Adipocyte (in vitro differentiated cells): ENCODE measurements at regions not wholly inside any gene's neighbourhood (a gene's known extent, or its start where the extent isn't known, plus 50 kb on each side); places are given as distances from the start of the nearest gene placed in this dataset.

Source experiments
- DNase-seq: peaks from one replicate; pipeline ENCODE4 v3.0.0-alpha.2; 2015; ENCODE audit warnings: low read depth
- H3K27me3 ChIP-seq: replicated peaks from 2 replicates; pipeline ENCODE4 v1.7.0; 2013; ENCODE audit warnings: mild to moderate bottlenecking, low read length, moderate library complexity; ENCODE audit not compliant: control insufficient read depth, insufficient read depth
- H3K36me3 ChIP-seq: 2 replicates; pipeline ENCODE4 v1.7.0; 2013; ENCODE audit warnings: low read length, mild to moderate bottlenecking, moderate library complexity; ENCODE audit not compliant: control insufficient read depth, insufficient read depth, severe bottlenecking
- H3K4me1 ChIP-seq: 2 replicates; pipeline ENCODE4 v1.7.0; 2013; ENCODE audit warnings: mild to moderate bottlenecking, low read length, moderate library complexity; ENCODE audit not compliant: control insufficient read depth, insufficient read depth
- H3K4me3 ChIP-seq: 2 replicates; pipeline ENCODE4 v1.7.0; 2013; ENCODE audit warnings: mild to moderate bottlenecking, low read length, moderate library complexity
- H3K9ac ChIP-seq: 2 replicates; pipeline ENCODE4 v1.7.0; 2013; ENCODE audit warnings: mild to moderate bottlenecking, low read length, moderate library complexity
- H3K9me3 ChIP-seq: 2 replicates; pipeline ENCODE4 v1.7.0; 2013; ENCODE audit warnings: mild to moderate bottlenecking, low read length, moderate library complexity; ENCODE audit not compliant: control insufficient read depth

GRCh38 chrX:108833993-108834392, 97.6 kb upstream of the IRS4 start:
- Histone ChIP-seq H3K27me3 (peaks cover 7% of the 10 kb centered on the region), H3K9me3 (peaks cover 3% of the 10 kb centered on the region), H3K36me3 (no peaks in the 10 kb centered on the region), H3K4me1 (no peaks in the 10 kb centered on the region), H3K9ac (no peak overlapping the region), H3K4me3 (no peak overlapping the region)
- no peak for DNase-seq

- Histone ChIP-seq H3K4me3 (no peak overlapping the region), H3K36me3 (no peaks in the 10 kb centered on the region), H3K27me3 (no peaks in the 10 kb centered on the region), H3K9me3 (peaks cover 7% of the 10 kb centered on the region), H3K9ac (no peak overlapping the region), H3K4me1 (no peaks in the 10 kb centered on the region)
- no peak for DNase-seq
Observed at GRCh38 chrX:108811891-108812290, 75.5 kb upstream of the IRS4 start.

GRCh38 chrX:108795240-108795639, 58.9 kb upstream of the IRS4 start:
- Histone ChIP-seq H3K9ac (no peak overlapping the region), H3K27me3 (no peaks in the 10 kb centered on the region), H3K9me3 (peaks cover 25% of the 10 kb centered on the region), H3K4me1 (no peaks in the 10 kb centered on the region), H3K36me3 (no peaks in the 10 kb centered on the region), H3K4me3 (no peak overlapping the region)
- DNase-seq = no peak
